Peyer's patch (tissue), 4 donors: ENCODE measurements at regions not wholly inside any gene's neighbourhood (a gene's known extent, or its start where the extent isn't known, plus 50 kb on each side); places are given as distances from the start of the nearest gene placed in this dataset.

Experiments
- POLR2A ChIP-seq, 2 donors: fragments of 450-650 bp; IDR thresholded peaks; one replicate each; pipeline ENCODE4 v1.5.1; 2017; ENCODE audit warnings: antibody characterized with exemption in 2 of 2, mild to moderate bottlenecking in 2 of 2, moderate library complexity in 2 of 2
- TF ChIP-seq, protein P1 (sequence below), 6 experiments: fragments of 450-650 bp in 4 of 6; fragments of 200-600 bp in 2 of 6; sonication (generic) in 1 of 6; IDR thresholded peaks; one replicate each; pipeline ENCODE4 v1.5.1; 2017 to 2019; ENCODE audit warnings: antibody characterized with exemption in 6 of 6, mild to moderate bottlenecking in 3 of 6, moderate library complexity in 1 of 6

DNA sequence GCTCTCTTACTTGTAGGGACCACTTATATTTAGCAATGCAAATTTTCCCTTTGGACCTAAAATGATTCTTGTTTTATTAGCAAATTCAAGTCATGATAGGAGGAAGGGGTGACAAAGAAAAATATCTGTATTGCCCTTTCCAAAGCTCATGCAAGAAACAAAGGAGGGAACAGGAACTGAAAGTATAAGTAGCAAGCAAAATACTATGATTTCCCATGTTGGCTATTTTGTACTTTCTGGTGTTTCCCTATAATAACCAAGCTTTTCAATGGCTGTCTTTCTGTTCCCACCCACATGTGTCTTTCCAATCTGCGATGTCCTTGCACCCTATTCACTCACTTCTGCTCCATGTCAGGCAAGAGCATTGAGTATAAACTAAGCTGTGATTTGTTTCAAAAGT, 279.7 kb downstream of the RNF144A start:
- TF ChIP-seq, protein P1, sequence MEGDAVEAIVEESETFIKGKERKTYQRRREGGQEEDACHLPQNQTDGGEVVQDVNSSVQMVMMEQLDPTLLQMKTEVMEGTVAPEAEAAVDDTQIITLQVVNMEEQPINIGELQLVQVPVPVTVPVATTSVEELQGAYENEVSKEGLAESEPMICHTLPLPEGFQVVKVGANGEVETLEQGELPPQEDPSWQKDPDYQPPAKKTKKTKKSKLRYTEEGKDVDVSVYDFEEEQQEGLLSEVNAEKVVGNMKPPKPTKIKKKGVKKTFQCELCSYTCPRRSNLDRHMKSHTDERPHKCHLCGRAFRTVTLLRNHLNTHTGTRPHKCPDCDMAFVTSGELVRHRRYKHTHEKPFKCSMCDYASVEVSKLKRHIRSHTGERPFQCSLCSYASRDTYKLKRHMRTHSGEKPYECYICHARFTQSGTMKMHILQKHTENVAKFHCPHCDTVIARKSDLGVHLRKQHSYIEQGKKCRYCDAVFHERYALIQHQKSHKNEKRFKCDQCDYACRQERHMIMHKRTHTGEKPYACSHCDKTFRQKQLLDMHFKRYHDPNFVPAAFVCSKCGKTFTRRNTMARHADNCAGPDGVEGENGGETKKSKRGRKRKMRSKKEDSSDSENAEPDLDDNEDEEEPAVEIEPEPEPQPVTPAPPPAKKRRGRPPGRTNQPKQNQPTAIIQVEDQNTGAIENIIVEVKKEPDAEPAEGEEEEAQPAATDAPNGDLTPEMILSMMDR (IDR thresholded peaks at IDR 0.05): no peak
- TF ChIP-seq POLR2A (IDR thresholded peaks at IDR 0.05): no peak
